ENCODE measurements at regions not wholly inside any gene's neighbourhood (a gene's known extent, or its start where the extent isn't known, plus 50 kb on each side); places are given as distances from the start of the nearest gene placed in this dataset.

DNA sequence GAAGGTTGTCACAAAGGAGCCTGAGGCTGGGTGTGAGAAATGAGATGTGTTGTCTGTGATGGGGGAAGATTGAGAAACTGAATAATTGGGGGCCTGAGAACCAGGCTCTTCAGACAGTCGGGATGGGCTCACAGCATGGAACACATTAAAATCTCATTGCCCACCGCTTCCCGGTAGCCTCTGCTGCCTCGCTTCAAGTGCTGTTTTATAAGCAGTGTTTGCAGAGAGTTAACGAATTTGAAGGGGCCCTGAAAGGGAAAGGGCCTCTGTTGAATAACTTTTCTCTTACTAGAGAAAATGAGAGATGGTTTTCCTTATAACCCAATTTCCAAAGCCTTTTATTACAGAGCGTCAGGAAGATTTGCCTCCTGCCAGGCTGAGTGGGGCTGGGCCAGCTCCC, 258.8 kb upstream of the ASIC2 start:
- TF ChIP-seq, protein P1, sequence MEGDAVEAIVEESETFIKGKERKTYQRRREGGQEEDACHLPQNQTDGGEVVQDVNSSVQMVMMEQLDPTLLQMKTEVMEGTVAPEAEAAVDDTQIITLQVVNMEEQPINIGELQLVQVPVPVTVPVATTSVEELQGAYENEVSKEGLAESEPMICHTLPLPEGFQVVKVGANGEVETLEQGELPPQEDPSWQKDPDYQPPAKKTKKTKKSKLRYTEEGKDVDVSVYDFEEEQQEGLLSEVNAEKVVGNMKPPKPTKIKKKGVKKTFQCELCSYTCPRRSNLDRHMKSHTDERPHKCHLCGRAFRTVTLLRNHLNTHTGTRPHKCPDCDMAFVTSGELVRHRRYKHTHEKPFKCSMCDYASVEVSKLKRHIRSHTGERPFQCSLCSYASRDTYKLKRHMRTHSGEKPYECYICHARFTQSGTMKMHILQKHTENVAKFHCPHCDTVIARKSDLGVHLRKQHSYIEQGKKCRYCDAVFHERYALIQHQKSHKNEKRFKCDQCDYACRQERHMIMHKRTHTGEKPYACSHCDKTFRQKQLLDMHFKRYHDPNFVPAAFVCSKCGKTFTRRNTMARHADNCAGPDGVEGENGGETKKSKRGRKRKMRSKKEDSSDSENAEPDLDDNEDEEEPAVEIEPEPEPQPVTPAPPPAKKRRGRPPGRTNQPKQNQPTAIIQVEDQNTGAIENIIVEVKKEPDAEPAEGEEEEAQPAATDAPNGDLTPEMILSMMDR (IDR thresholded peaks at IDR 0.05) = no peak
- TF ChIP-seq POLR2A (IDR thresholded peaks at IDR 0.05) (no peak), POLR2AphosphoS5 (IDR thresholded peaks at IDR 0.05) (no peak)
